Endothelial cell of umbilical vein (primary cell): ENCODE measurements at regions not wholly inside any gene's neighbourhood (a gene's known extent, or its start where the extent isn't known, plus 50 kb on each side); places are given as distances from the start of the nearest gene placed in this dataset.

Source experiments
- BruUV-seq: library from RNA; stranded (reverse); fragments of 400-500 nt; replicated peaks from 2 replicates; lab custom pipeline; 2021; lab: Mats Ljungman, UMichigan
- CTCF ChIA-PET: fragments of 300-600, 350-600 bp; sonication (Branson Sonifier 250); formaldehyde crosslinking; loops from one replicate; lab custom pipeline; 2021; ENCODE audit warnings: antibody characterized with exemption, inconsistent platforms; lab: Charles Lee
- POLR2A ChIA-PET: fragments of 300-600, 350-600 bp; sonication (Branson Sonifier 250); formaldehyde crosslinking; loops from one replicate; lab custom pipeline; 2021; ENCODE audit warnings: antibody characterized with exemption, inconsistent platforms; lab: Charles Lee
- DNase-seq: peaks from one replicate; pipeline ENCODE4 v3.0.0-alpha.2; 2011; ENCODE audit warnings: low read depth, low spot score
- FAIRE-seq: peaks from 2 replicates; lab custom pipeline; 2011; peaks lifted over from hg19 to GRCh38; lab: Jason Lieb, UNC
- H2AFZ ChIP-seq: 2 replicates; pipeline ENCODE4 v1.6.0; 2012; ENCODE audit warnings: low read depth, low read length, control low read depth, inconsistent platforms
- H3K27ac ChIP-seq: 2 replicates; pipeline ENCODE4 v1.5.1; 2011; ENCODE audit warnings: low read depth, mild to moderate bottlenecking, control low read depth, low read length, moderate library complexity; ENCODE audit not compliant: insufficient read depth
- H3K27me3 ChIP-seq, 2 experiments: 2 replicates each; pipeline versions ENCODE4 v1.6.0 to v1.6.1; 2011; ENCODE audit warnings: low read length in 2 of 2, mixed read lengths in 1 of 2; ENCODE audit not compliant: control insufficient read depth in 2 of 2, insufficient read depth in 2 of 2
- H3K36me3 ChIP-seq, 2 experiments: 2 replicates in 1 of 2; 3 replicates in 1 of 2; pipeline ENCODE4 v1.5.1; 2011; ENCODE audit warnings: low read length in 2 of 2, mild to moderate bottlenecking in 1 of 2, moderate library complexity in 1 of 2; ENCODE audit not compliant: control insufficient read depth in 2 of 2, insufficient read depth in 2 of 2; ENCODE audit errors: extremely low read depth in 1 of 2
- H3K4me1 ChIP-seq: 3 replicates; pipeline ENCODE4 v1.5.1; 2011; ENCODE audit warnings: mild to moderate bottlenecking, low read length; ENCODE audit not compliant: control insufficient read depth, insufficient read depth; ENCODE audit errors: extremely low read depth
- H3K4me2 ChIP-seq: 2 replicates; pipeline ENCODE4 v1.6.1; 2011; ENCODE audit warnings: low read length, control low read depth, mixed read lengths; ENCODE audit not compliant: insufficient read depth
- H3K4me3 ChIP-seq, 3 experiments: fragments of 200-600 bp in 1 of 3; sonication (generic), shearing (Covaris generic) in 1 of 3; replicated peaks in 1 of 3; 2 replicates each; pipeline ENCODE4 v1.5.1; 2011 to 2016; ENCODE audit warnings: control low read depth in 3 of 3, low read length in 3 of 3, mild to moderate bottlenecking in 2 of 3, inconsistent platforms in 1 of 3, low read depth in 1 of 3, moderate library complexity in 1 of 3; ENCODE audit not compliant: insufficient read depth in 1 of 3
- H3K79me2 ChIP-seq: 2 replicates; pipeline ENCODE4 v1.6.0; 2012; ENCODE audit warnings: low read length, inconsistent platforms; ENCODE audit not compliant: control insufficient read depth, insufficient read depth
- H3K9ac ChIP-seq: replicated peaks from 2 replicates; pipeline ENCODE3; 2011; ENCODE audit warnings: low read length, control low read depth; ENCODE audit not compliant: insufficient read depth; ENCODE audit errors: extremely low read depth
- H3K9me1 ChIP-seq: replicated peaks from 3 replicates; pipeline ENCODE4 v1.6.0; 2011; ENCODE audit warnings: mild to moderate bottlenecking, low read length; ENCODE audit not compliant: control insufficient read depth, insufficient read depth; ENCODE audit errors: extremely low read depth
- H3K9me3 ChIP-seq: replicated peaks from 2 replicates; pipeline ENCODE4 v1.5.1; 2012; ENCODE audit warnings: low read length, inconsistent platforms; ENCODE audit not compliant: control insufficient read depth, insufficient read depth
- H4K20me1 ChIP-seq: replicated peaks from 2 replicates; pipeline ENCODE3; 2011; ENCODE audit warnings: mild to moderate bottlenecking, low read length; ENCODE audit not compliant: control insufficient read depth, insufficient read depth; ENCODE audit errors: extremely low read depth
- EZH2 ChIP-seq: IDR thresholded peaks from 2 replicates; pipeline ENCODE4 v1.6.1; 2012; ENCODE audit warnings: borderline replicate concordance, low read depth, mild to moderate bottlenecking, moderate library complexity, low read length, inconsistent platforms; ENCODE audit not compliant: severe bottlenecking
- FOS ChIP-seq: IDR thresholded peaks from 2 replicates; pipeline ENCODE4 v1.6.1; 2011; ENCODE audit warnings: mild to moderate bottlenecking, low read length, moderate library complexity, borderline replicate concordance; ENCODE audit not compliant: insufficient read depth
- GATA2 ChIP-seq: IDR thresholded peaks from 2 replicates; pipeline ENCODE4 v1.7.0; 2011; ENCODE audit warnings: low read depth, mild to moderate bottlenecking, moderate library complexity, mixed read lengths, low read length; ENCODE audit not compliant: insufficient read length, insufficient read depth
- JUN ChIP-seq: IDR thresholded peaks from 2 replicates; pipeline ENCODE4 v1.6.1; 2011; ENCODE audit warnings: borderline replicate concordance, low read depth; ENCODE audit not compliant: insufficient read length, insufficient read depth
- POLR2A ChIP-seq: IDR thresholded peaks from 2 replicates; pipeline ENCODE4 v1.6.1; 2012; ENCODE audit warnings: low read depth, mild to moderate bottlenecking, control low read depth, low read length
- POLR2AphosphoS5 ChIP-seq: IDR thresholded peaks from 2 replicates; pipeline ENCODE4 v1.6.1; 2012; ENCODE audit warnings: low read depth, mild to moderate bottlenecking, control low read depth, low read length, moderate library complexity; ENCODE audit not compliant: insufficient read depth
- dilution Hi-C: fragments of 300-500 bp; cut with MboI; formaldehyde crosslinking; loops from one replicate; pipeline ENCODE4 v1.15.0; 2019; ENCODE audit warnings: low sequenced_read_pairs; ENCODE audit not compliant: extremely low pct_ligation_motif_present
- intact Hi-C: fragments of 100-400 bp; cut with micrococcal nuclease; formaldehyde crosslinking; loops from one replicate; pipeline ENCODE4 v1.10.0; 2022
- TF ChIP-seq, protein P1 (sequence below): IDR thresholded peaks from 2 replicates; pipeline ENCODE4 v1.6.1; 2011; ENCODE audit not compliant: insufficient read depth, insufficient read length

DNA sequence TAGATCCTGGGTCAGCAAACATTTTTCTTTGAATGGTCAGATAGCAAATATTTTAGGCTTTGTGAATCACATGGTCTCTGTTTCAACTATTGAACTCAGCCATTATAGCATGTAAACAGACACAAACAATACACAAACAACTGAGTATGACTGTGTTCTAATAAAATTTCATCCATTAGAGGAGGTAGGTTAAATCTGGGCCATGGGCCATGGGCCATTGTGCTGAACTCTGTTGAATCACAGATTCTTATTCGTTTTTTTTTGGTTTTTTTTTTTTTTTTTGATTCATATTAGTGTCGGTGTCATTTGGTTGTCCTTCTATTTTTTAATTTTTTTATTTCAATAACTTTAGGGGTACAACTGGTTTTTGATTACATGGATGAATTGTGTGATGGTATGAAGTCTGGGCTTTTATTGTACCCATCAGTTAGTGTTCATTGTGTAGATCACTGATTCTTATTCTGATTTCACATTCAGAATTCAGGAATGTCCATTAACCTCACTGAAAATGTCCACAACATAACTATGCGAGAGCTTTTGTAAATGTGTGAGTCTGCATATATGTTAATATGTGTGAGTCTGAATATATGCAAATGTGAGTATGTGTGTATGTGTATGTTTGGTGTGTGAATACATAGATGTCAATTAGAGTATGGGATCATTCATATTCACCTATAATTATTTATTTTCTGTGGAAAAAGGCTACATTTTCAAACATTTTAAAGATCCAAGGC, 443.7 kb upstream of the GRM3 start:
- dilution Hi-C loops (no loop called here), intact Hi-C loops (no loop called here)
- Histone ChIP-seq H3K9me1 (no peaks in the 10 kb centered on the region), H3K4me2 (no peak overlapping the region), H3K9ac (no peak overlapping the region), H3K4me1 (no peaks in the 10 kb centered on the region), H3K79me2 (no peaks in the 10 kb centered on the region), H3K36me3 (no peaks in the 10 kb centered on the region), H4K20me1 (no peaks in the 10 kb centered on the region), H3K27ac (no peak overlapping the region), H3K9me3 (peaks cover 6% of the 10 kb centered on the region), H3K27me3 (no peaks in the 10 kb centered on the region), H2AFZ (no peak overlapping the region), H3K4me3 (no peak overlapping the region)
- DNase-seq (no peak), FAIRE-seq (no peak)
- no TSS peak for BruUV-seq
- ChIA-PET CTCF (no interaction called here), POLR2A (no interaction called here)
- TF ChIP-seq GATA2 (no peak), POLR2AphosphoS5 (no peak), FOS (no peak)
- TF ChIP-seq, protein P1, sequence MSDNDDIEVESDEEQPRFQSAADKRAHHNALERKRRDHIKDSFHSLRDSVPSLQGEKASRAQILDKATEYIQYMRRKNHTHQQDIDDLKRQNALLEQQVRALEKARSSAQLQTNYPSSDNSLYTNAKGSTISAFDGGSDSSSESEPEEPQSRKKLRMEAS: no peak

DNA sequence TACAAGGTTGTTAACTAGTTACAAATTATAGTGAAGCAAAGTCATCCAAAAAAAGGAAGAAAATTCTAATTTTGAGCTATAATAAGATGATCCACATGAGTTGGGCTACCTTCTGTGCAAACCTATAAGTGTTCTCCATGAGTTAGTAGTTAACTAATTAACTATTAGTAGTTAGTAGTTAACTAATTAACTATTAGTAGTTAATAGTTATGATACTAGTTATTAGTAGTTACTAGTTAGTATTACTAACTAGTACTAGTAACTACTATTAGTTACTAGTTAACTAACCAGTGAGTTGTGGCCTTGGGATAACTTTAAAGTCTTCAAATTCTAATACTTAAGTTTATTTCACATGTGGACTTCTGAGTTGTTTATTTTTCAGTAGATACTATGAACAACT, 453.4 kb upstream of the GRM3 start:
- CTCF ChIA-PET: no interaction called here

More for the DNA sequence above, 453.4 kb upstream of the GRM3 start:
- FAIRE-seq (no peak), DNase-seq (no peak)
- no peaks in the 10 kb centered on the region for H3K9me3 ChIP-seq
- H3K79me2 ChIP-seq: no peaks in the 10 kb centered on the region
- H3K27me3 ChIP-seq: no peaks in the 10 kb centered on the region
- TF ChIP-seq GATA2 (no peak), POLR2A (no peak), EZH2 (no peak), JUN (no peak)
- H3K36me3 ChIP-seq: no peaks in the 10 kb centered on the region
- H4K20me1 ChIP-seq: no peaks in the 10 kb centered on the region
- no peak overlapping the region for H3K27ac ChIP-seq
- no peaks in the 10 kb centered on the region for H3K4me1 ChIP-seq
- no peak overlapping the region for H3K4me3 ChIP-seq
- H3K9me1 ChIP-seq: no peaks in the 10 kb centered on the region
- POLR2A ChIA-PET: no interaction called here
- H3K4me2 ChIP-seq: no peak overlapping the region
- dilution Hi-C loops (no loop called here), intact Hi-C loops (no loop called here)
- no peak overlapping the region for H3K9ac ChIP-seq
- H2AFZ ChIP-seq: no peak overlapping the region
- BruUV-seq: no TSS peak
